ENCODE measurements at regions not wholly inside any gene's neighbourhood (a gene's known extent, or its start where the extent isn't known, plus 50 kb on each side); places are given as distances from the start of the nearest gene placed in this dataset.

GRCh38 chr1:60227601-60228000 is 154.0 kb upstream of the C1orf87 start:
- no peaks in the 10 kb centered on the region for H3K36me3 Mint-ChIP-seq
- H3K4me1 Mint-ChIP-seq, result 0 out of 2 replicates have a peak, but pooled peaks cover 4% of the 10 kb centered on the region
- DNase-seq (ENCODE audit: low spot score) (no peak), ATAC-seq (no peak)
- no peak overlapping the region for H3K27ac Mint-ChIP-seq
- H3K4me3 Mint-ChIP-seq, result no peak overlapping the region
- 0 out of 2 replicates have a peak, but pooled peaks cover 3% of the 10 kb centered on the region for H3K27me3 Mint-ChIP-seq (ENCODE audit: low read depth)
- H3K9me3 Mint-ChIP-seq, result peaks cover 13% of the 10 kb centered on the region; the same call in 1 of the 2 replicates
- POLR2A ChIA-PET, result no interaction called here
- TF ChIP-seq RORB (CRISPR knock-in tag; IDR thresholded peaks at IDR 0.05) (no peak), TCF7 (CRISPR knock-in tag; IDR thresholded peaks at IDR 0.05; ENCODE audit: low read depth) (no peak), CDX4 (CRISPR knock-in tag; IDR thresholded peaks at IDR 0.05; ENCODE audit: borderline replicate concordance) (no peak)
- CTCF ChIA-PET, result no interaction called here

- Mint-ChIP-seq H3K4me1 (0 out of 2 replicates have a peak, but pooled peaks cover 4% of the 10 kb centered on the region), H3K9me3 (peaks cover 13% of the 10 kb centered on the region; the same call in 1 of the 2 replicates), H3K27ac (no peak overlapping the region), H3K36me3 (no peaks in the 10 kb centered on the region), H3K27me3 (ENCODE audit: low read depth) (0 out of 2 replicates have a peak, but pooled peaks cover 3% of the 10 kb centered on the region), H3K4me3 (no peak overlapping the region)
- TF ChIP-seq TP53 (CRISPR knock-in tag; IDR thresholded peaks at IDR 0.05) (no peak), ATF2 (CRISPR knock-in tag; IDR thresholded peaks at IDR 0.05; ENCODE audit: borderline replicate concordance, low read depth) (no peak), IRF2 (CRISPR knock-in tag; IDR thresholded peaks at IDR 0.05; ENCODE audit: borderline replicate concordance, low read depth) (no peak), SP1 (CRISPR knock-in tag; conservative IDR thresholded peaks at IDR 0.05) (no peak), HMGXB4 (CRISPR knock-in tag; IDR thresholded peaks at IDR 0.05) (no peak), FOXP4 (CRISPR knock-in tag; IDR thresholded peaks at IDR 0.05) (no peak), ERG (CRISPR knock-in tag; IDR thresholded peaks at IDR 0.05) (no peak), ESRRA (CRISPR knock-in tag; IDR thresholded peaks at IDR 0.05; ENCODE audit: borderline replicate concordance) (no peak), GRHL2 (CRISPR knock-in tag; IDR thresholded peaks at IDR 0.05; ENCODE audit: insufficient replicate concordance, severe bottlenecking) (no peak)
- ATAC-seq (no peak), DNase-seq (ENCODE audit: low spot score) (no peak)
- ChIA-PET POLR2A (no interaction called here), CTCF (no interaction called here)
These were observed 151.9 kb upstream of the C1orf87 start for GRCh38 chr1:60225486-60225885.

- peaks cover 13% of the 10 kb centered on the region; the same call in 1 of the 2 replicates for H3K9me3 Mint-ChIP-seq
- H3K4me1 Mint-ChIP-seq, result 0 out of 2 replicates have a peak, but pooled peaks cover 4% of the 10 kb centered on the region
- DNase-seq (ENCODE audit: low spot score) (no peak), ATAC-seq (no peak)
- CTCF ChIA-PET, result no interaction called here
- H3K36me3 Mint-ChIP-seq, result no peaks in the 10 kb centered on the region
- POLR2A ChIA-PET, result no interaction called here
- H3K27ac Mint-ChIP-seq, result no peak overlapping the region
- H3K27me3 Mint-ChIP-seq (ENCODE audit: low read depth), result 0 out of 2 replicates have a peak, but pooled peaks cover 3% of the 10 kb centered on the region
- H3K4me3 Mint-ChIP-seq, result no peak overlapping the region
- TF ChIP-seq GRHL2 (CRISPR knock-in tag; IDR thresholded peaks at IDR 0.05; ENCODE audit: insufficient replicate concordance, severe bottlenecking), result no peak
- no peak for TF ChIP-seq SP1 (CRISPR knock-in tag; conservative IDR thresholded peaks at IDR 0.05)
- TF ChIP-seq CDX4 (CRISPR knock-in tag; IDR thresholded peaks at IDR 0.05; ENCODE audit: borderline replicate concordance), result no peak
- no peak for TF ChIP-seq USF2 (CRISPR knock-in tag; IDR thresholded peaks at IDR 0.05)
- TF ChIP-seq PRRX2 (CRISPR knock-in tag; IDR thresholded peaks at IDR 0.05), result no peak
- no peak for TF ChIP-seq RELA (CRISPR knock-in tag; IDR thresholded peaks at IDR 0.05; ENCODE audit: borderline replicate concordance)
- TF ChIP-seq AFF4 (CRISPR knock-in tag; IDR thresholded peaks at IDR 0.05; ENCODE audit: borderline replicate concordance), result no peak
- no peak for TF ChIP-seq NFE2L1 (CRISPR knock-in tag; IDR thresholded peaks at IDR 0.05)
- TF ChIP-seq EMX1 (CRISPR knock-in tag; IDR thresholded peaks at IDR 0.05), result no peak
- TF ChIP-seq ETV6 (CRISPR knock-in tag; IDR thresholded peaks at IDR 0.05), result no peak
These were observed 151.0 kb upstream of the C1orf87 start for GRCh38 chr1:60224523-60224922.
